ENCODE measurements at regions not wholly inside any gene's neighbourhood (a gene's known extent, or its start where the extent isn't known, plus 50 kb on each side); places are given as distances from the start of the nearest gene placed in this dataset.

- H2AFZ ChIP-seq (ENCODE audit: low read depth), result no peak overlapping the region
- no peaks in the 10 kb centered on the region for H4K20me1 ChIP-seq (ENCODE audit: insufficient read depth)
- H3K4me3 ChIP-seq (IDR thresholded peaks at IDR 0.05; ENCODE audit: insufficient read depth, low read depth, low read length), result no peak overlapping the region
- no peaks in the 10 kb centered on the region for H3K4me1 ChIP-seq (ENCODE audit: low read depth, poor library complexity, severe bottlenecking)
- H3K4me2 ChIP-seq, result no peak overlapping the region
- TF ChIP-seq CTCF (conservative IDR thresholded peaks at IDR 0.05; ENCODE audit: low read depth, low read length), result no peak
- no peaks in the 10 kb centered on the region for H3K79me2 ChIP-seq (ENCODE audit: insufficient read depth, low read depth)
- no peaks in the 10 kb centered on the region for H3K36me3 ChIP-seq (ENCODE audit: insufficient read depth)
- no peaks in the 10 kb centered on the region for H3K27me3 ChIP-seq (ENCODE audit: insufficient read depth, low read depth)
- no peak overlapping the region for H3K27ac ChIP-seq
- H3K9ac ChIP-seq, result no peak overlapping the region
Observed at GRCh38 chr14:80110721-80111120, 100.6 kb downstream of the DIO2 start.

GRCh38 chr14:80109055-80109454, 102.2 kb downstream of the DIO2 start:
- no peaks in the 10 kb centered on the region for H3K36me3 ChIP-seq (ENCODE audit: insufficient read depth)
- H3K79me2 ChIP-seq (ENCODE audit: insufficient read depth, low read depth), result no peaks in the 10 kb centered on the region
- no peak for TF ChIP-seq CTCF (conservative IDR thresholded peaks at IDR 0.05; ENCODE audit: low read depth, low read length)
- H3K4me2 ChIP-seq, result no peak overlapping the region
- no peak overlapping the region for H2AFZ ChIP-seq (ENCODE audit: low read depth)
- no peaks in the 10 kb centered on the region for H3K27me3 ChIP-seq (ENCODE audit: insufficient read depth, low read depth)
- H3K27ac ChIP-seq, result no peak overlapping the region
- no peaks in the 10 kb centered on the region for H3K4me1 ChIP-seq (ENCODE audit: low read depth, poor library complexity, severe bottlenecking)
- H3K9ac ChIP-seq, result no peak overlapping the region
- no peaks in the 10 kb centered on the region for H4K20me1 ChIP-seq (ENCODE audit: insufficient read depth)
- no peak overlapping the region for H3K4me3 ChIP-seq (IDR thresholded peaks at IDR 0.05; ENCODE audit: insufficient read depth, low read depth, low read length)

GRCh38 chr14:80108430-80108829, 102.9 kb downstream of the DIO2 start:
- H3K27ac ChIP-seq, result no peak overlapping the region
- H3K9ac ChIP-seq, result no peak overlapping the region
- no peak overlapping the region for H3K4me2 ChIP-seq
- H3K4me1 ChIP-seq (ENCODE audit: low read depth, poor library complexity, severe bottlenecking), result no peaks in the 10 kb centered on the region
- TF ChIP-seq CTCF (conservative IDR thresholded peaks at IDR 0.05; ENCODE audit: low read depth, low read length), result no peak
- no peak overlapping the region for H2AFZ ChIP-seq (ENCODE audit: low read depth)
- no peaks in the 10 kb centered on the region for H4K20me1 ChIP-seq (ENCODE audit: insufficient read depth)
- no peak overlapping the region for H3K4me3 ChIP-seq (IDR thresholded peaks at IDR 0.05; ENCODE audit: insufficient read depth, low read depth, low read length)
- H3K79me2 ChIP-seq (ENCODE audit: insufficient read depth, low read depth), result no peaks in the 10 kb centered on the region
- H3K36me3 ChIP-seq (ENCODE audit: insufficient read depth), result no peaks in the 10 kb centered on the region
- H3K27me3 ChIP-seq (ENCODE audit: insufficient read depth, low read depth), result no peaks in the 10 kb centered on the region

GRCh38 chr14:80105488-80105994, 105.8 kb downstream of the DIO2 start:
- Histone ChIP-seq H3K27ac (no peak overlapping the region), H2AFZ (ENCODE audit: low read depth) (no peak overlapping the region), H3K79me2 (ENCODE audit: insufficient read depth, low read depth) (no peaks in the 10 kb centered on the region), H3K4me3 (IDR thresholded peaks at IDR 0.05; ENCODE audit: insufficient read depth, low read depth, low read length) (no peak overlapping the region), H3K36me3 (ENCODE audit: insufficient read depth) (no peaks in the 10 kb centered on the region), H4K20me1 (ENCODE audit: insufficient read depth) (no peaks in the 10 kb centered on the region), H3K4me2 (no peak overlapping the region), H3K27me3 (ENCODE audit: insufficient read depth, low read depth) (no peaks in the 10 kb centered on the region), H3K9ac (no peak overlapping the region), H3K4me1 (ENCODE audit: low read depth, poor library complexity, severe bottlenecking) (no peaks in the 10 kb centered on the region)
- TF ChIP-seq CTCF (conservative IDR thresholded peaks at IDR 0.05; ENCODE audit: low read depth, low read length), result no peak

Data from KMS-11 (cell line).